ENCODE measurements at regions not wholly inside any gene's neighbourhood (a gene's known extent, or its start where the extent isn't known, plus 50 kb on each side); places are given as distances from the start of the nearest gene placed in this dataset.
"Not testable (repeated sequence)": the region's sequence is repeated elsewhere in the genome, so short reads cannot be mapped to it uniquely, and the experiment has no call there.

GRCh38 chr2:75432761-75433361, 127.9 kb downstream of the EVA1A start:
- 66 to 80% methylated on average over 4 of the region's 4 CpGs for WGBS, 2 donors
- TF ChIP-seq EP300 (IDR thresholded peaks at IDR 0.05) (no peak), POLR2A (IDR thresholded peaks at IDR 0.05) (no peak), POLR2AphosphoS5 (IDR thresholded peaks at IDR 0.05) (no peak), CTCF (IDR thresholded peaks at IDR 0.05) (no peak)
- DNase-seq (peak in 1 of 2 donors; percentile 61), ATAC-seq (ENCODE audit: low FRiP score in 2 of 2) (peak in 1 of 2 donors; percentile 78)
- Histone ChIP-seq H3K27ac (no peak overlapping the region), H3K4me1 (peaks cover 0 to 7% (median 0%) of the 10 kb centered on the region in 4 donors), H3K9me3 (no peaks in the 10 kb centered on the region), H3K36me3 (no peaks in the 10 kb centered on the region), H3K27me3 (no peaks in the 10 kb centered on the region), H3K4me3 (no peak overlapping the region)

GRCh38 chr2:75431763-75432162, 129.0 kb downstream of the EVA1A start:
- 48 to 50% methylated on average over 1 of the region's 1 CpG for WGBS, 2 donors
- H3K36me3 ChIP-seq: no peaks in the 10 kb centered on the region
- ATAC-seq (ENCODE audit: low FRiP score in 2 of 2) (no peak), DNase-seq (no peak)
- peaks cover 0 to 7% (median 0%) of the 10 kb centered on the region in 4 donors for H3K4me1 ChIP-seq
- H3K27ac ChIP-seq: no peak overlapping the region
- no peaks in the 10 kb centered on the region for H3K27me3 ChIP-seq
- TF ChIP-seq POLR2A (IDR thresholded peaks at IDR 0.05) (no peak), CTCF (IDR thresholded peaks at IDR 0.05) (no peak), POLR2AphosphoS5 (IDR thresholded peaks at IDR 0.05) (no peak), EP300 (IDR thresholded peaks at IDR 0.05) (no peak)
- H3K9me3 ChIP-seq: no peaks in the 10 kb centered on the region
- no peak overlapping the region for H3K4me3 ChIP-seq

GRCh38 chr2:75431276-75431675, 129.5 kb downstream of the EVA1A start:
- no peaks in the 10 kb centered on the region for H3K9me3 ChIP-seq
- H3K4me3 ChIP-seq: no peak overlapping the region
- no peaks in the 10 kb centered on the region for H3K36me3 ChIP-seq
- TF ChIP-seq EP300 (IDR thresholded peaks at IDR 0.05) (no peak), POLR2A (IDR thresholded peaks at IDR 0.05) (no peak)
- ATAC-seq (ENCODE audit: low FRiP score in 2 of 2): no peak
- H3K27me3 ChIP-seq: no peaks in the 10 kb centered on the region
- peaks cover 0 to 7% (median 0%) of the 10 kb centered on the region in 4 donors for H3K4me1 ChIP-seq
- DNase-seq: no peak
- H3K27ac ChIP-seq: no peak overlapping the region
- WGBS, 2 donors: 73 to 80% methylated on average over 1 of the region's 1 CpG

- DNase-seq; H3K27ac ChIP-seq; H3K4me1 ChIP-seq; H3K4me3 ChIP-seq; H3K36me3 ChIP-seq; ATAC-seq (ENCODE audit: low FRiP score in 2 of 2); H3K27me3 ChIP-seq; H3K9me3 ChIP-seq: not testable (repeated sequence)
- WGBS, 2 donors: 66 to 75% methylated on average over 4 of the region's 4 CpGs
Observed at GRCh38 chr2:75430449-75430848, 130.3 kb downstream of the EVA1A start.

- TF ChIP-seq CTCF (IDR thresholded peaks at IDR 0.05): no peak
- TF ChIP-seq POLR2AphosphoS5 (IDR thresholded peaks at IDR 0.05): no peak
- TF ChIP-seq EP300 (IDR thresholded peaks at IDR 0.05): no peak
- no peak for TF ChIP-seq POLR2A (IDR thresholded peaks at IDR 0.05)
- H3K4me1 ChIP-seq: peaks cover 0 to 7% (median 0%) of the 10 kb centered on the region in 4 donors
- 60 to 71% methylated on average over 7 of the region's 7 CpGs for WGBS, 2 donors
- DNase-seq (peak; percentile 2 to 28), ATAC-seq (ENCODE audit: low FRiP score in 2 of 2) (no peak)
- H3K36me3 ChIP-seq: no peaks in the 10 kb centered on the region
- no peaks in the 10 kb centered on the region for H3K27me3 ChIP-seq
- no peaks in the 10 kb centered on the region for H3K9me3 ChIP-seq
- H3K27ac ChIP-seq: no peak overlapping the region
- H3K4me3 ChIP-seq: no peak overlapping the region
Observed at GRCh38 chr2:75428646-75429443, 131.9 kb downstream of the EVA1A start.

Data from upper lobe of left lung (tissue), 6 donors.